ENCODE measurements at regions not wholly inside any gene's neighbourhood (a gene's known extent, or its start where the extent isn't known, plus 50 kb on each side); places are given as distances from the start of the nearest gene placed in this dataset.

GRCh38 chr16:35599429-35600160 is 2140.2 kb downstream of the TP53TG3F start:
- TF ChIP-seq FOXM1 (IDR thresholded peaks at IDR 0.05; ENCODE audit: borderline replicate concordance) (no peak), ZNF384 (IDR thresholded peaks at IDR 0.05) (no peak), NFRKB (IDR thresholded peaks at IDR 0.05) (no peak)

All from HEK293T (cell line).